Esophagus squamous epithelium (tissue), 4 donors: ENCODE measurements at regions not wholly inside any gene's neighbourhood (a gene's known extent, or its start where the extent isn't known, plus 50 kb on each side); places are given as distances from the start of the nearest gene placed in this dataset.

Experiments used
- CTCF ChIP-seq, 6 experiments: fragments of 450-650 bp in 4 of 6; fragments of 200-600 bp in 2 of 6; sonication (generic) in 2 of 6; IDR thresholded peaks; one replicate each; pipeline ENCODE4 v1.5.1; 2016 to 2019; ENCODE audit warnings: antibody characterized with exemption in 6 of 6, mild to moderate bottlenecking in 4 of 6, moderate library complexity in 4 of 6
- POLR2A ChIP-seq, 4 donors: fragments of 450-650 bp; IDR thresholded peaks; one replicate each; pipeline ENCODE4 v1.6.1; 2017; ENCODE audit warnings: antibody characterized with exemption in 4 of 4, mild to moderate bottlenecking in 4 of 4, moderate library complexity in 3 of 4

GRCh38 chr4:116881077-116881476 is 204.3 kb downstream of the TRAM1L1 start:
- TF ChIP-seq CTCF (IDR thresholded peaks at IDR 0.05): no peak
- TF ChIP-seq POLR2A (IDR thresholded peaks at IDR 0.05): no peak
